Loucy (cell line): ENCODE measurements at regions not wholly inside any gene's neighbourhood (a gene's known extent, or its start where the extent isn't known, plus 50 kb on each side); places are given as distances from the start of the nearest gene placed in this dataset.

Experiments used
- CTCF ChIP-seq: fragments of 200-600 bp; sonication (generic); conservative IDR thresholded peaks from 2 replicates; pipeline ENCODE4 v1.5.1; 2014; ENCODE audit warnings: mild to moderate bottlenecking, antibody characterized with exemption, low read length
- EZH2phosphoT487 ChIP-seq: fragments of 200-600 bp; IDR thresholded peaks from 2 replicates; pipeline ENCODE4 v1.6.1; 2018; ENCODE audit warnings: antibody characterized with exemption, mild to moderate bottlenecking, moderate library complexity, borderline replicate concordance

- TF ChIP-seq CTCF (no peak), EZH2phosphoT487 (no peak)
Observed at GRCh38 chr12:116390401-116391335, 113.2 kb upstream of the MED13L start.
